HG03103 (cell line): ENCODE measurements at regions not wholly inside any gene's neighbourhood (a gene's known extent, or its start where the extent isn't known, plus 50 kb on each side); places are given as distances from the start of the nearest gene placed in this dataset.
"Not testable (repeated sequence)": the region's sequence is repeated elsewhere in the genome, so short reads cannot be mapped to it uniquely, and the experiment has no call there.

Experiments used
- ATAC-seq: cut with Tn5 transposase; IDR thresholded peaks from one replicate; pipeline ENCODE4 v1.9.1; 2021; ENCODE audit warnings: low read depth; ENCODE audit not compliant: unreplicated experiment

GRCh38 chr2:113386780-113387433 is 50.6 kb upstream of the ZNG1B start:
- not testable (repeated sequence) for ATAC-seq

DNA sequence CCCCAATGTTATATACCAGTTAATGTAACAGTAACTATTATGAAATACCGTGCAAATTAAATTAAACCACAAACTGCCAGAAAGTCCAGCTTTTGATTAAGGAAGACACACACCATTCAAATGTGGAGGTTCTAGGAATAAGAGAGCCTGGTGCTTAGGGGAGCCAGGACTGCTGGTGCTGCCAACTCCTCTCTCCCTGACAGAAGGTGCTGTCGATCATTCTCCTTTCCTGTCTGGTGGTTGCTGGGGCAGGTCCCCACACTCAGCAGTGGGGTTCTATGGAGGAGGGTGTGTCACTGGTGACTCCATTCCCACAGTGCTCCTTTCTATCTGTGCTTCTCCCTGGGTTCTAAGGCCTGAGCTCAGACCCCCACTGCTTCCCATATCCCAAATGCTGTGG is 57.9 kb upstream of the ZNG1B start:
- ATAC-seq = not testable (repeated sequence)

GRCh38 chr2:113376913-113377445 is 60.5 kb upstream of the ZNG1B start:
- ATAC-seq = peak; percentile 78

DNA sequence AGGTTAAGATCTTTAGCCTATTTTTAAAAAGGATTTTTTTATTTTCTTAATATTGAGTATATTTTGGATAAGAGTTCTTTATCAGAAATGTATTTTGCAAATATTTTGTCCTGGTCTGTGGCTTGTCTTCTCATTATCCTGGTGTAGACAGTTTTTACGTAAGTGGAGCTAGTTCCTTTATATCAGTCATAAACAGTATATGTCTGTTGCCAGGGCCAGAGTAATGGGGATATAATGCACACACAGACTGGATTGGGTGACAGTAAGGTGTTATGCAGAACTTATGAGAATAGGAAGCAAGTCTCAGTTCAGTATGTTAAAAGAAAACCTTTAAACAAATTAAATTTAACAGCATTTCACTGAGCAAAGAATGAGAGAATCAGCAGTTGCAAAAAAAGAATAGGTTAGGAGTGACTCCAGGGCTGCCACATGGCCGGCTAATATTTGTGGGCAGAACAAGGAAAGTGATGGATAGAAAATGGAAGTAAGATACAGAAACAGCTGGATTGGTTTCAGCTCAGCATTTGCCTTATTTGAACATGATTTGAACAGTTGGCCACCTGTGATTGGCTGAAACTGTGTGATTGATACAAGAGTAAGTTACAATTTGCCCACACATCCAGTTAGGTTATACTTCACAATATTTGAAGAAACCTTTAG is 61.1 kb upstream of the ZNG1B start:
- ATAC-seq = peak; percentile 29

DNA sequence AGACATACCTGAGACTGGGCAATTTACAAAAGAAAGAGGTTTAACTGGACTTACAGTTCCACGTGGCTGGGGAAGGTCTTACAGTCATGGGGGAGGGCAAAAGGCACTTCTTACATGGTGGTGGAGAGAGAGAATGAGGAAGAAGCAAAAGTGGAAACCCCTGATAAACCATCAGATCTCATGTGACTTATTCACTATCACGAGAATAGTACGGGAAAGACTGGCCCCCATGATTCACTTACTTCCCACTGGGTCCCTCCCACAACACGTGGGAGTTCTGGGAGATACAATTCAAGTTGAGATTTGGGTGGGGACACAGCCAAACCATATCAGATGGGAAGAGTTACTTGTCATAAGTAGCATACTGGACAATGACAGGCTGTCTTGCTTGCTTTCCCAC is 62.6 kb upstream of the ZNG1B start:
- not testable (repeated sequence) for ATAC-seq

DNA sequence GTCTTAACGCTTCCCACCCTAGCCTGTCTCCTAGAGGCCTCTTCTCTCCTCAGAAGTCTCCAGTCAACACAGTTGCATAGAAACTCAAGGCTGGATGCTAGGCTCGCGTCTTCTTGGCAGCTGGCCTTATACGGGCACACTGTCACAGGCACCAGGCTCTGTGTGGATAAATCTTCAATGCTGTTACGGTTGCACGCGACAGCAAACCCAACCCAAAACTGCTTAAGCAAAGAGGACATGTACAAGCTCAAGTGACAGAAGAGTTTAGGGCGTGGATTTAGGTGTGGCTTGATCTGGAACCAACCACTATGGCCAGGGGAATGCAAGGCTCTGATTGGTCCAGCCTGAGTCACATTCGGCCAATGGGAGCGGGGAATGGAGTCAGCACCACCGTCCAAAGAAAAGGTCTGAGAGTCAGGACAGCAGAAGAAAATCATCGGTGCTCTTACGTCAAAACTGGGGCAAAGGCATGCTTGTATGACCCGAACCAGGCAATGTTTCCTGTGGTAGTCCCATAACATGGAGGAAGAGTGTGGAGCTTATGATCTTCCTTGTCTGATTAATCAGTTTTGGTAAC is 65.1 kb upstream of the ZNG1B start:
- ATAC-seq = not testable (repeated sequence)

DNA sequence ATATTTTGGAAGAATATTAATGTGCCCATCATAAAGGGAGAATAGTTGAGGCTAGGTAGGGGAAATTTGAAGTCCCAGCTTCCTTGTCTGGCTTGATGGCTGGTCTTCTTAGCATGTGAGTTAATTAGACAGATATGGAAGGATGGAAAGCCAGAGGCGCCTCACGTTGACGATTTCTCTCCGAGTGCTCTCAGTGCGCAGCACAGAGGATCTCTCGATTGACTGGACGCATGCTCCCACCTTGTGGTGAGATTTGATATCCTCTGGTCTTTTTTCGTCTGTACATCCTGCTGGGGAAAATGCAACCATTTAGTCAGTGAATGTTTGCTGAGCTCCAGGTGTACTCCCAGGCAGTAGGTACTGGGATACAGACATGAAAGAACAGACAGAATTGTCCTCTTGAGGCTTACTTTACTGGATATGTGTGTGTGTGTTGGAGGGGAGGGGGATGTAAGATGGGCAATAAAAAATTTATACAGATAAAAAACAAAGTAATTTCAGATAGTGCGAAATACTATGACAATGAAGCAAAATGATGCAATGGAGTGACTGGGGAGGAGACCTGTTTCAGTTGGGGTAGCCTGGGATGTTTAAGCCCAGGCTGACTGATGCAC is 66.9 kb upstream of the ZNG1B start:
- ATAC-seq = peak; percentile 78

DNA sequence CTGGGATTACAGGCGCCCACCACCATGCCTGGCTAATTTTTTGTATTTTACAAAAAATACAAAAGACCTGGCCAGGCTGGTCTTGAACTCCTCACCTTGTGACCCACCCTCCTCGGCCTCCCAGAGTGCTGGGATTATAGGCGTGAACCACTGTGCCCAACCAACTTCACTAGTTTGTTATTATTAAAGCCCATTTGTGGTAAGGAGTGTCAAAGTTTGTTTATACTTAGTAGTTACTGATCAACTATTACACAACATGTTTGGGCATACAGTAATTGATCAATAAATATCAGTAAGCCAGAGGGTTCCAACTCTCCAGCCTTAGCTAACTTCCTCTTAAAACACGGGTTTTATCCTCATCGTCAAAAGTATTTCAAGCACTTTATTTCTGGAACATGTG is 67.5 kb upstream of the ZNG1B start:
- ATAC-seq = no peak

GRCh38 chr2:113368581-113368980 is 68.9 kb upstream of the ZNG1B start:
- not testable (repeated sequence) for ATAC-seq

- ATAC-seq = not testable (repeated sequence)
Observed at GRCh38 chr2:113366821-113367220, 70.7 kb upstream of the ZNG1B start.

DNA sequence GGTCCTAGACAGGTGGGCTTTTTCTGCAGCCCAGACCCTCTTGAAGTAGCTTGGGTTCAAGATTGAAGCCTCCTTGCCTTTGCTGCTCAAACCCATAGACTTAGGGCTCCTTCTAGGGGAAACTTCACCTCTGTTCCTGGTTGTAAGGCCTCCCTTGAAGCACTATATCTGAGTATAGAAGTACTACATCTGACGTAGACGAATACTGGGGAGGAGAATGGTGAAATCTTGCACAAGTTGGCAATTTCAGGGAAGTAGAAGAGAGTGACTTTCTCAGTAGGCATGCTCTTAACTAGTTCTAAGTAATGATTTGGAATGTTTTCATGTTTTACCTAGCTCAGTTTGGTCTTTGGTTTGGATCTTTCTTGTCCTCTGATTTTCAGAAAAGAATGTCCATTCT is 71.7 kb upstream of the ZNG1B start:
- not testable (repeated sequence) for ATAC-seq

- not testable (repeated sequence) for ATAC-seq
Observed at GRCh38 chr2:113365290-113365689, 72.2 kb upstream of the ZNG1B start.

- no peak for ATAC-seq
Observed at GRCh38 chr2:113361051-113361450, 76.4 kb upstream of the ZNG1B start.

DNA sequence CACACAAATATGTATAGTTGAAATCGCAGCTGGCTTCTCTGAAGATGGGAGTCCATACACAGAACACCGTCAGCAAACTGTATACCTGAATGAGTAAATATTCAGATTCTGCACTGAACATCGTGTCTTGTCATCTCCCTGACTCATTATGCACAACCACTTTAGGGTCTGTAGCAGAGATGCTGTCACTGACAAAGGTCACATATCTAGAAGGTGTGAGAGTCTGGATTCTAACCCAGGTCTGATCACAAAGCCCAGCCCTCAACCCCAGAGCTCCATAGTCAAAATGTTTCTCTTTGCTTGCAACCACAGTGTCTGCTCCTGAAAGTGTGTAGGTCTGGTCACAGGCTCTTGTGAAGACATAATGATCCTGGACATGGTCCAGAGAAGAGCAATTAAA is 78.3 kb upstream of the PAX8 start:
- no peak for ATAC-seq

DNA sequence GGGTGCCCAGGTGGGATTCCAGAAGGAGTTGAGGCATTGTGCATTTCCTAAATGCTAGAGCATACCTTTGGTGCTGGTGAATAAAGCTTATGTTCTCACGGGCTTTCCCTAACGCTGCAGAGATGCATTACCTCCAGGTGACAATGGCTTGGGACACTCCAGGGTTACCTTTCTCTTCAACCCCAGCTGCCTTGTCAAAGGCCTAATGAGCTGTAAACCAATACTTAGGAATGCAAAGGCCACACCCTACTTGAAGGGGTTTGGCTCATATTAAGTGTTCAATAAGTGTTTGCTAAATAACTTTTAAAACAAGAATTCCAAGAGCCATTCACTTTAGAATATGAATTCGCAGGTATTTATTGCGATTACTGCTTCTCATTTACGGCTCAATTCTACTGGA is 77.6 kb upstream of the PAX8 start:
- ATAC-seq = not testable (repeated sequence)

- not testable (repeated sequence) for ATAC-seq
Observed at GRCh38 chr2:113355339-113356015, 76.8 kb upstream of the PAX8 start.

- no peak for ATAC-seq
Observed at GRCh38 chr2:113351375-113352355, 72.9 kb upstream of the PAX8 start.

GRCh38 chr2:113343800-113344199 is 65.1 kb upstream of the PAX8 start:
- ATAC-seq = not testable (repeated sequence)

GRCh38 chr2:113342650-113343049 is 63.9 kb upstream of the PAX8 start:
- no peak for ATAC-seq

- ATAC-seq = not testable (repeated sequence)
Observed at GRCh38 chr2:113341870-113342253, 63.1 kb upstream of the PAX8 start.
